ENCODE measurements at regions not wholly inside any gene's neighbourhood (a gene's known extent, or its start where the extent isn't known, plus 50 kb on each side); places are given as distances from the start of the nearest gene placed in this dataset.

DNA sequence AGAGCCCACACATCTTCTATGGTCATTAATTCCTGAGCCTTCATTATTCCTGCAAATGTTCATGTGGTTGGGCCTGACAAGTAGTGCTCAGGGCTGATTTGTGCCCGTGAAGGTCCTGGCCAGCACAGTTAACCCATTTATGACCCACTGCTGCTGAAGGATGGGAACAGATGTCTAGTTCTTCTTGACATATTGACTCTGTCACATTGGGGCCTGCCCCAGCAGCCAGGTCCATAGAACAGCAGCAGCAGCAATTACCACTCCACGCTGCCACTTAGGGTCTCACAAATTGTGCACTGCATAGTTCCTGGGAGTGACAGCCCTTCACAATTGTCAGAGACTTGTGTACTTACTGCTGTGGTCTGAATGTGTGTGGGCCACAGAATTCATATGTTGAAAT is 442.3 kb upstream of the RGPD4 start:
- no peak for DNase-seq (ENCODE audit: low spot score)

DNA sequence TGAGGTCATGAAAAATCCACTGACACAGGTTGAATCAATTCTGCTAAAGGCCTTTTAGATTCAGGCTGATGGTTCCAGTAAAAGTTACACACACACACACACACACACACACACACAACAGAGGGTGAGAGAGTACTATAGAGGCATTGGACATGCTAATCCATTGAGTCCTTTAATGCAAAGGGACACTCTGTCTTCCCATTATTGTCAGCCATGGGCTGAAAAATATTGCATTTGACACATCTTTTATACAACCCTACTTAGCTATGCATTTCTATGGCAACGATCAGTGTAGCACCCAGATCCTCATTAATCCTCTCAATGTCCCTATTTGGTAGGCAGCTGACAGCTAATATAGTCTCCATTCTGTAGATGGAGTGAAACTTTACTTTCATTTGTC is 440.8 kb upstream of the RGPD4 start:
- DNase-seq (ENCODE audit: low spot score), result no peak

- no peak for DNase-seq (ENCODE audit: low spot score)
Observed at GRCh38 chr2:107392241-107392704, 434.4 kb upstream of the RGPD4 start.

- no peak for DNase-seq (ENCODE audit: low spot score)
Observed at GRCh38 chr2:107393516-107393915, 433.2 kb upstream of the RGPD4 start.

DNA sequence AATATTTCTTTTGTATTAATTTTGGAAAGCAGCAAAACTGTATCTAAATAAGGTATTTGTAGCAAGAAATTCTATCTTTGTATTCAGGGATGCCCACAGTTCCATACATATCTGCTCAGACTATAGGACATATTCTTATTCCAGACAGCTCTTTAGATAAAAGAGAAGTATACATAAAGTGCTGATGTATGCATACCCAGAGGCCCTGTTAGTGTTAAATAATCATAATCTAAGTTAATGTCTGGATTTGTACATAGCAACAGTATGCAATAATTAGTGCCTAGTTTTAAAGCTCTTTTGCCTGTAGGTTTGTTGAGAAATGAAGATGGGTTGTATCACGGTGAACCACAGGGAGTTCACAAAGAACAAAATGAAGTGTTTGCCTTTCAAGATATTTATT is 428.0 kb upstream of the RGPD4 start:
- no peak for DNase-seq (ENCODE audit: low spot score)

GRCh38 chr2:107402330-107402729 is 424.4 kb upstream of the RGPD4 start:
- no peak for DNase-seq (ENCODE audit: low spot score)

DNA sequence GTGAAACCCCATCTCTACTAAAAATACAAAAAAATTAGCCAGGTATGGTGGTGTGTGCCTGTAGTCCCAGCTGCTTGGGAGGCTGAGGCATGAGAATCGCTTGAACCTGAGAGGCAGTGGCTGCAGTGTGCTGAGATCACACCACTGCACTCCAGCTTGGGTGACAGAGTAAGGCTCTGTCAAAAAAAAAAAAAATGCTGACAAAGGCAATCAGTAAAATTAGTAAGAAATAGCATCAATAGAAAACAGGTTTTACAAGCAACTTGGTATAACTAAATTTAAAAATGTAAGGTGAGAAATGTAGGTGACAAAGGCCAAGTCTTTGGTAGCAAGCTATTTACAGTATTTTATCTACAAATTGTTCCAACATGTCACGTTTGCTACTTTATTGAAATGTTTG is 421.4 kb upstream of the RGPD4 start:
- DNase-seq (ENCODE audit: low spot score), result no peak

GRCh38 chr2:107407017-107407416 is 419.7 kb upstream of the RGPD4 start:
- no peak for DNase-seq (ENCODE audit: low spot score)

- DNase-seq (ENCODE audit: low spot score), result no peak
Observed at GRCh38 chr2:107407974-107408373, 418.7 kb upstream of the RGPD4 start.

DNA sequence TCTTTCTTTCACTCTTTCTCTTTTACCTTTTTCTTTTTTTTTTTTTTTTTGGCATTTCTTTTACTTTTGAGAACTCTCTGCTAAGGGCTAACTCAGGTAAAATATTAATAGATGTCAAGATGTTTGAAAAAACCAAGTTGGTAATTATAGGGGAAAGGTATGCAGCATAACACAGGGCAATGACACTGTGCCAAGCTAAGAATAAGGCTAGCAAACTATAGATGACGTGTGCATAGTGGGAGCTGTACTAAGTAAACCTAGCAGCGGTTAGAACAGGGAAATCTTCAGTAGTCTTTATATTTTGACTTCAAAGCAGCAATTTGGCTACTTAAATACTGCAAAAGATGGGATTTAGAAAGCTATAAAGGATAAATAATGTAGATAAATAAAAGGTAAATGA is 415.4 kb upstream of the RGPD4 start:
- DNase-seq (ENCODE audit: low spot score), result no peak

GRCh38 chr2:107412209-107412904 is 414.3 kb upstream of the RGPD4 start:
- DNase-seq (ENCODE audit: low spot score), result no peak

- DNase-seq (ENCODE audit: low spot score), result no peak
Observed at GRCh38 chr2:107412981-107413380, 413.7 kb upstream of the RGPD4 start.

DNA sequence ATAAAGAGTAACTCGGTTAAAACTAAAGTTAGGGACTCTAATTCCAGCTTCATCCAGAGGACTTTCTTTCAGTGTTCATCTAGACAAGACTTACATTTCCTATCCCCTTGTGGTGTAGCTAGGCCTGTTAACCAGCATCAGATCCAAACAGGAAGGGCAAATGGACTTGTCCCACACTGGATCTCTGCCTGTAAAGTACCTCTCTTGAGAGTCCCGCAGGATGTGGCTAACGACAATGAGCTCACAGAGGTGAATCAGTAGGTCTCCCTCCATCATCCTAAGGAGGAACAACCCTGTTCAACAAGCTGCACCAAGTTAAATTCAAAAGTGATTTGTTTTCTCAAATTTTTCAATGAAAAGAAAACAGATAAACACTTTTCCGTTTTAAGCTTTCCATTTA is 412.3 kb upstream of the RGPD4 start:
- no peak for DNase-seq (ENCODE audit: low spot score)

DNA sequence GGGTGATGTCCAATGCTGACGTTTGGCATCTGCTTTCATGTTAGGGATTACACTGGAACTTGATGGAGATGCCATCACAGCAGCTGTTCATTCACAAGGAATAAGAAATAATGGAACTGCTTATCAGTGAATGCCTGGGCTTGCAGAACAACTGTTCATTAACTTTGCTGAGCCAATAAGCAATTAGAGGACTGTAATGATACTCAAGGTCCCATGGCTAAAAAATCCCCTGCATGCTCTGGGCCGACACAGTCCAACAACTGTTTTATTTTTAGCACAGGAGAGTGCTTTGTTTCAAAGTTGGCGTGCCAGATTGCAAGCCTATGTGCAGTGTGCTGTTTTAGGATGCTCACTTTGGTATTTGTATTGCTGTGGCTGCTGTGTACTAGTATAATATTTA is 408.0 kb upstream of the RGPD4 start:
- no peak for DNase-seq (ENCODE audit: low spot score)

DNA sequence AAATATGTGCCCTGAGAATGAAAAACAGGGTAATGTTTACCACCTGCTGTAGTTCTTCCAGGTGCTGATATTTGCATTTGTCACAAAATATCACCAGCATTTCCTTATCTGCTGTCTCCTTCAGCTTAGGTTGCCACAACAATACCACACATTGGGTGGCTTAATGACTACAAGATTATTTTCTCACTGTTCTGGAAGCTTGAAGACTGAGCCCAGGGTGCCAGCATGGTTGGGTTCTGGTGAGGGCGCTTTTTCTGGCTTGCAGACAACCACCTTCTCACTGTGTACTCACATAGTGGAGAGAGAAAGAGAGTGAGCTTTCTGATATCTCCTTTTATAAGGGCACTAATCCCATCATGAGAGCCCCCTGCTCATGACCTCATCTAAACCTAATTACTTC is 407.5 kb upstream of the RGPD4 start:
- DNase-seq (ENCODE audit: low spot score), result no peak

GRCh38 chr2:107428781-107429180 is 397.9 kb upstream of the RGPD4 start:
- DNase-seq (ENCODE audit: low spot score), result no peak

GRCh38 chr2:107430006-107430405 is 396.7 kb upstream of the RGPD4 start:
- no peak for DNase-seq (ENCODE audit: low spot score)

DNA sequence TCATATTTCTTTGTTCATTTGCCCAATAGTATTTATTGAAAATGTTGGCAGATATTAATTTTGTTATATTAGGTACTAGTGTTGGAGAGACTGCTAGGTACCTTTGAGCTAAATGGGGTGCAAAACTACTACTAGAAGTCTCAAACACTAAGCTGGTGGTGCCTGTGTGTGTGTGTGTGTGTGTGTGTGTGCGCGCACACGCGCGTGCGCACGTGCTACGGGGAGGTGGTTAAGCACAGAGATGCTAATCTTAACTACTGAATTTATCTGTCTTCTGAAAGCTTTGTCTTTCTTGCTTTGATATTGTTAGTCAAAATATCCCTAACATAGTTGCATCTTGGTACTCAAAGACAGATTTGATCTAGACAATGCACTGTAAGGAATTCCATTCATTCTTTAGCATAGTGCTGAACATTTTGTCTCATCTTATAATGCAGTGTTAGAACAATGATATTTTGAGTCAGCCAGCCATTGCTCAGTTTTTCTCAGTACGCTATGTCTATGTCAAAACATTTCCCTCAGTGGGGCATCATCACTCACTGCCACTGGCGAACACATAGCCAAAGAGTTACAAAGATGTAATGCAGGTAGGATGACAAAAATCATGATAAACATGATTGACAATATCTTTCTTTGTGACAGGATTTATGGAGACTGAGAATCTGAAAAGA is 396.0 kb upstream of the RGPD4 start:
- DNase-seq (ENCODE audit: low spot score), result no peak

DNA sequence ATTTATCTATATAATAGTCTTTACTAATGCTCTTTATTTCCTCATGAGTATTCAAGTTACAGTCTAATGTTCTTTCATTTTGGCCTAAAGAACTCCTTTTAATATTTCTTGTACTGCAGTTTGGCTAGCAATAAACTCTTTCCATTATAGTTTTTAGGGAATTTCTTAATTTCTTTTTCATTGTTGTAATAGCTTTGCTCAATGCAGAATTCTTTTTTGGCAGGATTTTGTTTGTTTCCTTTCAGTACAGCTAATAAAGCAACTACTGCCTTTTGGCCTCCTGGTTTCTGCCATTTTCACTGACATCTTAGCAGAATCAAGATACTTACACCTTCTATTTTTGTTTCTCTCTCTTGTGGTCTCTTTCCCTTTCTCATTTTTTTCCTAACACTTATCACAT is 390.4 kb upstream of the RGPD4 start:
- no peak for DNase-seq (ENCODE audit: low spot score)

- no peak for DNase-seq (ENCODE audit: low spot score)
Observed at GRCh38 chr2:107437265-107437664, 389.4 kb upstream of the RGPD4 start.

DNA sequence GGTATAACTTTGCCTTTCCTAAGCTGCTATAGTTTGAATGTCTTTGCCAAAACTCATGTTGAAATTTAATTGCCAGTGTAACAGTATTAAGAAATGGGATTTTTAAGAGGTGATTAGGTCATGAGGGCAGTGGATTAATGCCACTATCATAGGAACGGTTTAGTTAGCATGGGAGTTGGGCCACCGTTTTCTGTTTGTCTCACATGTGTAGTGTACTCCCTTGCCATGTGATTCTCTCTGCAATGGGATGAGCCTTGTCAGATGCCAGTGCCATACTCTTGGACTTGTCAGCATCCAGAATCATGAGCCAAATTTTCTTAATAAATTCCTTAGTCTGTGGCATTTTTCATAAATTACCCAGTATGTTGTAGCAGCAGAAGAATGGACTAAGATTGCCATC is 388.9 kb upstream of the RGPD4 start:
- DNase-seq (ENCODE audit: low spot score), result no peak

DNA sequence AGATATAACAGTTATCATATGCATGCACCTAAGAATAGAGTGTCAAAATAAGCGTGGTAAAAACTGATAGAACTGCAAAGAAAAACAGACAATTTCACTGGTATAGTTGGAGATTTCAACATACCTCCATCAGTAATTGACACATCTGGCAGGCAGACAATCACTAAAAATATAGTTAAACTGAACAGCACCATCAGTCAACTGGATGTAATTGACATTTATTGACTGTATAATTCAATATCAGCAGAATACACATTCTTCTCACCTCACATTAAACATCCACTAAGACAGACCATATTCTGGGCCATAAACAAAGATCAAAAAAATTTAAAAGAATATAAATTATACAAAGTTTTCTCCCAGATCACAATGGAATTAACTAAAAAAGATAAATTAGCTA is 378.5 kb upstream of the RGPD4 start:
- no peak for DNase-seq (ENCODE audit: low spot score)

DNA sequence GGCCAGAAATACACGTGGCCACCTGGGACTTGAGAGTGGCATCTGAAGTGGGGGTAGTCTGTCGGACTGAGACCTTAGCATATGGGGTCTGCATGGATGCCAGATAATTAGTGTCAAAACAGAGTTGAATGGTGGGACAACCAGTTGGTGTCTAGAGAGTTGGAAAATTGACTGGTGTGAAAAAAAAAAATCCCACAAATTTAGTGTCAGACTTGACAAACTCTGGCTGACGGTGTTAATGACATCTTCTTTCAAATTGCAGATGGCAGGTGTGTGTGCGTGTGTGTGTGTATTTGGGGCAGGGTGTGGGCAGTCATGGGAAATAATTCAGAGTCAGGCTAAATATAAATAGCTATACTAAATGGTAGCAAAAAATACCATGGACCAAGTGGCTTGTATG is 365.4 kb upstream of the RGPD4 start:
- no peak for DNase-seq (ENCODE audit: low spot score)

- DNase-seq (ENCODE audit: low spot score), result no peak
Observed at GRCh38 chr2:107462181-107462580, 364.5 kb upstream of the RGPD4 start.
